Uterus (tissue), 2 donors: ENCODE measurements at regions not wholly inside any gene's neighbourhood (a gene's known extent, or its start where the extent isn't known, plus 50 kb on each side); places are given as distances from the start of the nearest gene placed in this dataset.

ENCODE experiments used
- POLR2A ChIP-seq, 2 donors: fragments of 450-650 bp; IDR thresholded peaks; one replicate each; pipeline ENCODE4 v1.6.1; 2016; ENCODE audit warnings: antibody characterized with exemption in 2 of 2, mild to moderate bottlenecking in 1 of 2, moderate library complexity in 1 of 2
- TF ChIP-seq, protein P1 (sequence below), 4 experiments: fragments of 200-600 bp in 2 of 4; fragments of 450-650 bp in 2 of 4; sonication (generic) in 2 of 4; IDR thresholded peaks; one replicate each; pipeline ENCODE4 v1.5.1; 2016 to 2019; ENCODE audit warnings: antibody characterized with exemption in 4 of 4, mild to moderate bottlenecking in 2 of 4, moderate library complexity in 1 of 4

DNA sequence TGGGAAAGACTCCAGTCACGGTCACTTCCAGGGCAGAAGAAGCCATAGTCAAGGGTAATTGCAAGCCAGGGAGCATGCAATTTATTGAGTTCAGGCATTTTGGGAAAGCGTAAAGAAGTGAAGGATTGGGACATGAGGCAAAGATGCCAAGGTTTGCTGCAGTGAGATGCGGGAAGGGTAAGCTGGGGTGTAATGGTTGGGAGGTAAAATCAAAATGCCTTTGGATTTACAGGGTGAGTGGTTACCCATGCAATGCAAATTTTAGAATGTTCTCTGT lies 167.5 kb downstream of the BRMS1L start:
- TF ChIP-seq, protein P1, sequence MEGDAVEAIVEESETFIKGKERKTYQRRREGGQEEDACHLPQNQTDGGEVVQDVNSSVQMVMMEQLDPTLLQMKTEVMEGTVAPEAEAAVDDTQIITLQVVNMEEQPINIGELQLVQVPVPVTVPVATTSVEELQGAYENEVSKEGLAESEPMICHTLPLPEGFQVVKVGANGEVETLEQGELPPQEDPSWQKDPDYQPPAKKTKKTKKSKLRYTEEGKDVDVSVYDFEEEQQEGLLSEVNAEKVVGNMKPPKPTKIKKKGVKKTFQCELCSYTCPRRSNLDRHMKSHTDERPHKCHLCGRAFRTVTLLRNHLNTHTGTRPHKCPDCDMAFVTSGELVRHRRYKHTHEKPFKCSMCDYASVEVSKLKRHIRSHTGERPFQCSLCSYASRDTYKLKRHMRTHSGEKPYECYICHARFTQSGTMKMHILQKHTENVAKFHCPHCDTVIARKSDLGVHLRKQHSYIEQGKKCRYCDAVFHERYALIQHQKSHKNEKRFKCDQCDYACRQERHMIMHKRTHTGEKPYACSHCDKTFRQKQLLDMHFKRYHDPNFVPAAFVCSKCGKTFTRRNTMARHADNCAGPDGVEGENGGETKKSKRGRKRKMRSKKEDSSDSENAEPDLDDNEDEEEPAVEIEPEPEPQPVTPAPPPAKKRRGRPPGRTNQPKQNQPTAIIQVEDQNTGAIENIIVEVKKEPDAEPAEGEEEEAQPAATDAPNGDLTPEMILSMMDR (IDR thresholded peaks at IDR 0.05), result no peak
- no peak for TF ChIP-seq POLR2A (IDR thresholded peaks at IDR 0.05)
